Fibroblast of the aortic adventitia (primary cell): ENCODE measurements at regions not wholly inside any gene's neighbourhood (a gene's known extent, or its start where the extent isn't known, plus 50 kb on each side); places are given as distances from the start of the nearest gene placed in this dataset.

Source experiments
- DNase-seq: peaks from one replicate; pipeline ENCODE4 v3.0.0-alpha.2; 2010; ENCODE audit warnings: low read depth
- H3K4me3 ChIP-seq: 2 replicates; pipeline ENCODE4 v1.5.1; 2011; ENCODE audit warnings: low read depth, mild to moderate bottlenecking, control low read depth, low read length, moderate library complexity
- CTCF ChIP-seq: IDR thresholded peaks from 2 replicates; pipeline ENCODE4 v1.5.1; 2011; ENCODE audit warnings: mild to moderate bottlenecking, low read length, control low read depth, inconsistent platforms; ENCODE audit not compliant: insufficient read depth

GRCh38 chr18:76209597-76209996, 285.4 kb downstream of the ZNF516 start:
- DNase-seq: peak; percentile 79
- no peak for TF ChIP-seq CTCF
- no peak overlapping the region for H3K4me3 ChIP-seq

- no peak for TF ChIP-seq CTCF
- peak; percentile 4 for DNase-seq
- peak overlapping the region; percentile 35 for H3K4me3 ChIP-seq
Measured at GRCh38 chr18:76208678-76209306, 286.2 kb downstream of the ZNF516 start.

- no peak for DNase-seq
- no peak for TF ChIP-seq CTCF
- no peak overlapping the region for H3K4me3 ChIP-seq
Measured at GRCh38 chr18:76205906-76206305, 289.1 kb downstream of the ZNF516 start.

GRCh38 chr18:76203552-76203951, 291.5 kb downstream of the ZNF516 start:
- no peak overlapping the region for H3K4me3 ChIP-seq
- DNase-seq: no peak
- TF ChIP-seq CTCF: no peak

GRCh38 chr18:76202322-76202721, 292.7 kb downstream of the ZNF516 start:
- no peak overlapping the region for H3K4me3 ChIP-seq
- TF ChIP-seq CTCF: no peak
- no peak for DNase-seq

- DNase-seq: peak; percentile 31
- no peak for TF ChIP-seq CTCF
- no peak overlapping the region for H3K4me3 ChIP-seq
Measured at GRCh38 chr18:76195601-76196000, 299.4 kb downstream of the ZNF516 start.

GRCh38 chr18:76188097-76188496, 306.9 kb downstream of the ZNF516 start:
- no peak overlapping the region for H3K4me3 ChIP-seq
- no peak for TF ChIP-seq CTCF
- no peak for DNase-seq
